ENCODE measurements at regions not wholly inside any gene's neighbourhood (a gene's known extent, or its start where the extent isn't known, plus 50 kb on each side); places are given as distances from the start of the nearest gene placed in this dataset.
A peak's percentile ranks its signal among the peaks of the same experiment; 100 is the strongest.

DNA sequence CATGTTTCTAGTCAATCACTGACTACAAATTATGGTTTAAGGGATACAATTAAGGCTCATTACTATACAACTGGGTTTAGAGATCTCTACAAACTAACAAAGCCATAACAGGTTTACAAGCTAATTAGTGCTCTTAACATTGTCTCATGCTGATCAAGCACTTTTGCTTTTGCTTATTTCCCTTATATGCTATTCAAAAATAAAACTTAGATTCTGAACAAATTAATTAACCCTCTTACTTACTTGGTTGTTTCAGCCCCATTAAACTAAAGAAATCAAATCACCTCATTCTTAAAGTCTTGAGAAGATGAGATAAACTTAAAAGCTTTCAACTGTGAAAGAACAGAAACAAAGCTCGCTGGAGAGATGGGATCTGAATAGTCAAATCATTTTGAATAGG lies 2024.5 kb upstream of the ADGRL3 start:
- intact Hi-C loops (cut with DNase I) = no loop called here
- Histone ChIP-seq H3K27ac (ENCODE audit: low read length) (no peak overlapping the region), H3K9me3 (ENCODE audit: control insufficient read depth, low read length) (no peaks in the 10 kb centered on the region), H3K4me3 (ENCODE audit: low read length) (no peak overlapping the region), H3K4me1 (ENCODE audit: control insufficient read depth, insufficient read depth, low read length) (no peaks in the 10 kb centered on the region), H3K27me3 (ENCODE audit: control insufficient read depth, insufficient read depth) (no peaks in the 10 kb centered on the region)
- DNase-seq (no peak), ATAC-seq (no peak)
- WGBS = 62% methylated on average over 1 of the region's 1 CpG

DNA sequence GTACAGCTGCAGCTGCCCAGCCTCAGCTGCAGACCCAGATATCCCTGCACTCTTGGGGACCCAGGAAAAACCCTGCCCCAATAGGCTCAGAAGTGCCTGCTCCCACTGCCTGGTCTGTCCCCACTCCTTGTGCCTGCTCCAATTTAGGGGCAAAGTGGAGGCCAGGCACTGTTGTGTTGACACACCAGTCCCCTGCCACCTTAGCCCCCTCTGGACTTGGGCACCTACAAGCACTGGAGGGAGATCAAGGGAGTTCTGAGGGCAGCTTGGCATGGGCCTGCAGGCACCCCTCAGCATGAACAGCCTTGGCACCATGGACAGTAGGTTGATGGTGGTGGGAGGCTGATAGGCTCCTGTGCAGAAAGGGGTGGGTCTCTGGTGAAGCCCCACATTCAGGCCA lies 2020.8 kb upstream of the ADGRL3 start:
- no peak for DNase-seq
- Histone ChIP-seq H3K4me1 (ENCODE audit: control insufficient read depth, insufficient read depth, low read length) (no peaks in the 10 kb centered on the region), H3K27me3 (ENCODE audit: control insufficient read depth, insufficient read depth) (no peaks in the 10 kb centered on the region), H3K9me3 (ENCODE audit: control insufficient read depth, low read length) (no peaks in the 10 kb centered on the region), H3K27ac (ENCODE audit: low read length) (no peak overlapping the region), H3K4me3 (ENCODE audit: low read length) (no peak overlapping the region)
- intact Hi-C loops (cut with DNase I) = no loop called here
- no peak for ATAC-seq

DNA sequence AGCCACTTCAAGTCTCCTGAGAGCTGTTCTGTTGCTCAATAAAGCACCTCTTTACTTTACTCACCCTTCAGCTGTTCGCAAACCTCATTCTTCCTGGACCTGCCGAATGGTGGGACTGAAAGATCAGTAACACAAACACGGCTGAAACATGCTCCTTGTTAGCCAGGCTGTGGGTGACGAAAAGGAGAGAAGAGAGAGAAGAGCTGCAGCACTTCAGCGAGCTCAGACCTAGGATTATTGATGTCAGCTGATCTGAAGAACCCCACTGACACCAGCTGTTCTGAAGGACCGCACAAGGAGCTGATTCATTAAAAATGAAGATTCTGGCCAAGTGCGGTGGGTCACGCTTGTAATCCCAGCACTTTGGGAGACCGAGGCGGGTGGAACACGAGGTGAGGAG lies 2020.0 kb upstream of the ADGRL3 start:
- Histone ChIP-seq H3K4me3 (ENCODE audit: low read length) (no peak overlapping the region), H3K4me1 (ENCODE audit: control insufficient read depth, insufficient read depth, low read length) (no peaks in the 10 kb centered on the region), H3K27ac (ENCODE audit: low read length) (no peak overlapping the region), H3K27me3 (ENCODE audit: control insufficient read depth, insufficient read depth) (no peaks in the 10 kb centered on the region), H3K9me3 (ENCODE audit: control insufficient read depth, low read length) (no peaks in the 10 kb centered on the region)
- no peak for ATAC-seq
- 79% methylated on average over 11 of the region's 11 CpGs for WGBS
- intact Hi-C loops (cut with DNase I) = no loop called here
- DNase-seq = no peak

DNA sequence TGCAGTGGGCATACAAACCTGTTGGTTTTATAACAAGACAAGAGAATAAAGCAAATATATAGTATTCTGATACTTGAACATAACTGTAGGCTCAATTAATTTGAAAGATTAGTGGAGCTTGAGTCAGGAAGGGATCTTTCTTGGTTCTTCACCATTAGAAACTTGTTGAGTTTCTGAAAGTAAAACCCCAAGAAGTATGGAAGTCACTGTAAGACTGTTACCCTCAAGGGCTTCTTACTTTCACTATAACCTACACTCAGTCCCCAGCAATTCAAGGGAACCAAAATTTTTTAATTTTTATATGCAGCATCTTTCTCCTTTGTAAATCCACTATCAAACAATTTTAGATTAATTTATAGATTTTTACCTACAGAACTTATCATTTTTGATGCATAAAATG lies 2019.2 kb upstream of the ADGRL3 start:
- H3K4me3 ChIP-seq (ENCODE audit: low read length) = no peak overlapping the region
- H3K27ac ChIP-seq (ENCODE audit: low read length) = no peak overlapping the region
- DNase-seq (no peak), ATAC-seq (no peak)
- no peaks in the 10 kb centered on the region for H3K27me3 ChIP-seq (ENCODE audit: control insufficient read depth, insufficient read depth)
- H3K9me3 ChIP-seq (ENCODE audit: control insufficient read depth, low read length) = no peaks in the 10 kb centered on the region
- intact Hi-C loops (cut with DNase I) = no loop called here
- H3K4me1 ChIP-seq (ENCODE audit: control insufficient read depth, insufficient read depth, low read length) = no peaks in the 10 kb centered on the region

DNA sequence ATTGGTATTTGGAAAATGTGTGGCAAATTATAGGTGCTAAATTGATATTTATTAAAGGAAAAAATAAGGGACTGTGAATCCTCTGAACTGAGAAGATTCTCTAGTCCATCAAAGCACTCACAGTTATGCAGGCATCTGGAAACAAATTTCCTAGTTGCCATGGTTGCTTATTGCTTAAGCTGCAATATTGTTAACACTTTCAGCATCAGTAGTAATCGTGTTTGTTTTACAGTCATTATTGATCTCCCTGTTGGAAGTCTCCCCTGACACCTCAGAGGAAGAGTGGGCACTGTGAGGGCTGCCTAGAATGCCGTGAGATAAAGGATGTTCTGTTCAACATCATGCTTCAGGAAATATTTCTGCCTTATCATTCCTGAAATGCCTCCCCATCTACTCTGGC lies 2004.3 kb upstream of the ADGRL3 start:
- H3K27me3 ChIP-seq (ENCODE audit: control insufficient read depth, insufficient read depth) = no peaks in the 10 kb centered on the region
- WGBS = 9% methylated on average over 2 of the region's 2 CpGs
- no peak overlapping the region for H3K4me3 ChIP-seq (ENCODE audit: low read length)
- intact Hi-C loops (cut with DNase I) = no loop called here
- H3K27ac ChIP-seq (ENCODE audit: low read length) = no peak overlapping the region
- no peaks in the 10 kb centered on the region for H3K4me1 ChIP-seq (ENCODE audit: control insufficient read depth, insufficient read depth, low read length)
- H3K9me3 ChIP-seq (ENCODE audit: control insufficient read depth, low read length) = no peaks in the 10 kb centered on the region
- DNase-seq = no peak
- no peak for ATAC-seq

DNA sequence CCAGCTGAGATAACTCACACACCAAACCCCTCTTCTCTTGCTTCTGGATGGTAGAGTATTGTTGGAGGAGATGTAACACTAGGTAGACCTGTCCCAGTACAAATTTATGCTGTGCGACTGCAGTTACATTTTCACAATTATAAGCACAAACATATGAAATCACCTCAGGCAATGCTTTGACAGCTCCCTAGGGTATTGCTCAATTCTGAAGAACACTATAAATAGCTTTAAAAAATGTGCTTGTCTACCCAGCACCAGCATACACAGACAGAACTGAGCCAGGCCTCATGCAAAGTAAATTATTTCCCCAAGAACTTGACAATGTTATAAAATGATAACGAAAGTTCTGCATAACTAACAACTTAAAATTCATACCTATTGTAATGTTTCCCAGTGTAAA lies 1999.1 kb upstream of the ADGRL3 start:
- H3K9me3 ChIP-seq (ENCODE audit: control insufficient read depth, low read length) = no peaks in the 10 kb centered on the region
- no peak overlapping the region for H3K4me3 ChIP-seq (ENCODE audit: low read length)
- no peaks in the 10 kb centered on the region for H3K27me3 ChIP-seq (ENCODE audit: control insufficient read depth, insufficient read depth)
- intact Hi-C loops (cut with DNase I) = no loop called here
- DNase-seq = no peak
- ATAC-seq = peak in 1 of 2 donors; percentile 66
- 59% methylated on average over 2 of the region's 2 CpGs for WGBS
- H3K4me1 ChIP-seq (ENCODE audit: control insufficient read depth, insufficient read depth, low read length) = no peaks in the 10 kb centered on the region
- H3K27ac ChIP-seq (ENCODE audit: low read length) = no peak overlapping the region

DNA sequence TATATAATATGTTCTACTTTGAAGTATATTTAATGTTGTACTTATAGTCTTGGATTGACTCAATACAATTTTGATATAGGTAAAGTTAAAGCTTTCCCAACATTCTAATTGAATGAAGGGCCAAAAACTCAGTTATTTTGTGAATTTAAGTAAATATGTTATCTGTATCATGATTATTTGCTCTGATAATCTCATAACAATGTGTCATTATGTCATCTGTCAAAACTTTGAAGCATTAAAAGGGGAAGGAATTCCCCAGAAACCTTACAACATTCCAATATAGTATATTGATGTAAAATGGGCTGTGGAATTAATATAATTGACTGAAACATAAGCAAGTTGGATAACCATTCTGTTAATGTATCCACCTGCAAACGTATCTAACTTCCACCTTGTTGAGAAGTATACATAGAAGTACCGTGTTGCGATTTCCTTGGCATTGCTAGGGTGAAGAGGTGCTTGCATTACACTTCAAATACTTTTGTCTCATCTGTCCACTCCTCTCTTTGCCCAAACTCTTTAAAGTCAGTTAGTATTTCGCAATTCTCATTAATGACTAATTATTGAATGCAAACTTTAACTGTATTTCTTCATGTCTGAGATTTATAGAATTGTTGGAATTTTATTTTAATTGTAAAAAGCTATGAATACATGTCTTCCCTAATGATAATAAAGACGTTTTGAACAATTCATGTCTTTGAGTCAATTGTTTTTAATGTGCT lies 1982.1 kb upstream of the ADGRL3 start:
- no peaks in the 10 kb centered on the region for H3K4me1 ChIP-seq (ENCODE audit: control insufficient read depth, insufficient read depth, low read length)
- no peak overlapping the region for H3K27ac ChIP-seq (ENCODE audit: low read length)
- DNase-seq (no peak), ATAC-seq (no peak)
- no peak overlapping the region for H3K4me3 ChIP-seq (ENCODE audit: low read length)
- H3K9me3 ChIP-seq (ENCODE audit: control insufficient read depth, low read length) = no peaks in the 10 kb centered on the region
- H3K27me3 ChIP-seq (ENCODE audit: control insufficient read depth, insufficient read depth) = no peaks in the 10 kb centered on the region
- intact Hi-C loops (cut with DNase I) = no loop called here
- 71% methylated on average over 5 of the region's 5 CpGs for WGBS

DNA sequence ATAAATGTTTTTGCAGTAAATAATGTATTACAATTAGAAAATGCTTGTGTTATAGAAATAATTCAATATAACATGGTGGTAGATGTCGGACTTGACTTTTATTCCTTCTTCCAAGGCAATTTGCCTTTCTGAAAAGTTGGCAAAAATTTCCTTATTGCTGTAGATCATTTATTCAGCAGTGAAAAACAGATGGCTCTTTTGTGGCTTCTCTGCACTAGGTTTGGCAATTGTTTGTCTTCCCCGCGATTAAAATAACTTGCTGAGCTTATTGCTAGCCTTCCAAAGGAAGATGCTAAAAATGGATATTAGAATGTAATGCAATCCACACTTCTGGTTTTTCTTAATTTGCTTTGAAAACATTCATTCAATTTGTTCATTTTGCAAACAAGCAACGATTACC lies 1977.9 kb upstream of the ADGRL3 start:
- intact Hi-C loops (cut with DNase I) = no loop called here
- ATAC-seq (no peak), DNase-seq (no peak)
- Histone ChIP-seq H3K9me3 (ENCODE audit: control insufficient read depth, low read length) (no peaks in the 10 kb centered on the region), H3K4me1 (ENCODE audit: control insufficient read depth, insufficient read depth, low read length) (no peaks in the 10 kb centered on the region), H3K4me3 (ENCODE audit: low read length) (no peak overlapping the region), H3K27me3 (ENCODE audit: control insufficient read depth, insufficient read depth) (no peaks in the 10 kb centered on the region), H3K27ac (ENCODE audit: low read length) (no peak overlapping the region)
- WGBS = 73% methylated on average over 4 of the region's 4 CpGs

DNA sequence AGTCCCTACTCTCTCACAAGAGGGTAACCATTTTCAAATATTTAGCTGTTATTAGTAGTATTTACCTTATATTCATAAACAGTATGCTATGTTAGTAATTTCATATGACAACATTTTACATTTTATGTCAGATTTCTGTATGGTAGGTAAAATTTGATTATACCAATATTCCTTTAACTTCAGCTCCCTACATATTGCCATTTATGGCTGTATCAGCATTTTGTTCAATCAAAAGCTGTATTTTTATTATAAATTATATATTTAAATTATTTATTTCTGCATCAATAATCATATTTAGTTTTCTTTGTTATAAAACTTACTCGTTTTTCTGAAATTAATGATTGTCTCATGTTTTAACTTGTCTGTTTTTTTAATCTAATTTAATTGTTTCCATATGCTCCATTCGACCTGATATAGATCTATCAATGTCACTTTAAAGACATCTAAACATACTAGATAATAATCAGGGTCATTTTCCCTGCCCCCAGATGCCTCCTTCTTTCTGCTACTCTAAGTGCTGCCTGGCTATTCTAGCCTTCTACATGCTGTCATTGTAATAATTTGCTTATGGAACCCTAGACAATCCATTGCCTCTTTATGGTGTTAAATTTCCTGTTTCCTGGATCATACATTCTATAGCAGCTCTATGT lies 1976.7 kb upstream of the ADGRL3 start:
- Histone ChIP-seq H3K4me3 (ENCODE audit: low read length) (no peak overlapping the region), H3K27ac (ENCODE audit: low read length) (no peak overlapping the region), H3K9me3 (ENCODE audit: control insufficient read depth, low read length) (no peaks in the 10 kb centered on the region), H3K27me3 (ENCODE audit: control insufficient read depth, insufficient read depth) (no peaks in the 10 kb centered on the region), H3K4me1 (ENCODE audit: control insufficient read depth, insufficient read depth, low read length) (no peaks in the 10 kb centered on the region)
- no peak for ATAC-seq
- WGBS = 42% methylated on average over 2 of the region's 2 CpGs
- intact Hi-C loops (cut with DNase I) = no loop called here
- no peak for DNase-seq

DNA sequence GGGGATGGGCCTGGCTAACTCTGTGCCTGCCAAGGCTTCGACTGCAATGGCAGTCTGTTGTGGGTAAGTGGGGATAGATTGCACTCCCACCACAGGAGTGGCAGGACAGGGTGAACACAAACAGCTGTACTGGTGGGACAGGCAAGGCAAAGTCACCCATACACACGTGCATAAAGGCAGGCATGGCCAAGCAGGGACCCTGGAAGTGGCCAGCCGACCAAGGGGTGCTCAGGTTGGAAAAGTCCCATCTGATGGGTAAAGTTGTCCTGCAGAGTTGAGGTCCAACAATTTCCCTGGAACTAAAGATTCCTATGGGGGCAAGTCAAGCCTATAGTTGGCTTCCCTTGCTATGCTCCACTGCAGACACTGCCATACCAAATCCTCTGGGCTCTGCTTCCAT lies 1961.9 kb upstream of the ADGRL3 start:
- no peak for ATAC-seq
- Histone ChIP-seq H3K4me1 (ENCODE audit: control insufficient read depth, insufficient read depth, low read length) (no peaks in the 10 kb centered on the region), H3K9me3 (ENCODE audit: control insufficient read depth, low read length) (no peaks in the 10 kb centered on the region), H3K27me3 (ENCODE audit: control insufficient read depth, insufficient read depth) (no peaks in the 10 kb centered on the region), H3K4me3 (ENCODE audit: low read length) (no peak overlapping the region), H3K27ac (ENCODE audit: low read length) (no peak overlapping the region)
- intact Hi-C loops (cut with DNase I) = no loop called here
- DNase-seq = no peak
- 53% methylated on average over 3 of the region's 3 CpGs for WGBS

DNA sequence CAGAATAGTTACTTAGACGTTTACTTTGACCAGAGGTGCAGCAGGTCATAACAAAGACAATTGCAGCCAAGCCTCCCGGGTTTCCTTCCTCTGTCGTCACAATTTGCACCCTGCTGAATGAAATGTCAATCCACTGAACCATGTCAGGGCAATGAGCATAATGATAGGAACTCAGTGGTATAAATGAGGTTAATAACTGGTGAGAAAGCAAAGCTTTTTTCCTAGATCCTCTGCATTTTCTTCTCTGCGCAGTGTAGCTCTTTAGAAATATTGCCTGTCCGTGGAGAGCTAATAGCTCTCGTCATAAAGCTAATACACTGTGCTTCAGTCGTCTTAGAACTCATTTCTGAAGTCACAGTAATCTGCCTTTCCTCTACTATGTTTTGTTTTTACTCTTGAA lies 1960.1 kb upstream of the ADGRL3 start:
- no peak overlapping the region for H3K27ac ChIP-seq (ENCODE audit: low read length)
- WGBS = 55% methylated on average over 7 of the region's 7 CpGs
- no peak overlapping the region for H3K4me3 ChIP-seq (ENCODE audit: low read length)
- DNase-seq = no peak
- H3K27me3 ChIP-seq (ENCODE audit: control insufficient read depth, insufficient read depth) = no peaks in the 10 kb centered on the region
- H3K4me1 ChIP-seq (ENCODE audit: control insufficient read depth, insufficient read depth, low read length) = no peaks in the 10 kb centered on the region
- intact Hi-C loops (cut with DNase I) = no loop called here
- H3K9me3 ChIP-seq (ENCODE audit: control insufficient read depth, low read length) = no peaks in the 10 kb centered on the region
- ATAC-seq = no peak

DNA sequence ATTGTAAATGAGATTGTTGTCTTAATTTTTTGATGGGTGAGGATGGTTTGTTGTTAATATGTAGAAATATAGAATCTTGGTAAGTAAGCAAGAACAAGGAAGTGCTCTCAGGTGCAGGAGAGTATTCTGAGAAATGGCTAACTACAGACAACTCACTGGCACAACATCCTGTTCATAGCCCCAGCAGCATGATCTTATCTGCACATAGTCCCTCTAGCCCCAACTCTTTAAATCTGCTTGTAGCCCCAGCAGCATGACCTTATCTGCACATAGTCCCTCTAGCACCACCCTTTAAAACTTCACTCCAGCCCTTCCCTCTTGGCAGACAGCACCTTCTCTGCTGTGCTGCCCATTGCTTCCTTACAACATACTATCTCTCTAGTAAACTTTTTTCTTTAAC lies 1957.1 kb upstream of the ADGRL3 start:
- no peaks in the 10 kb centered on the region for H3K9me3 ChIP-seq (ENCODE audit: control insufficient read depth, low read length)
- H3K27me3 ChIP-seq (ENCODE audit: control insufficient read depth, insufficient read depth) = no peaks in the 10 kb centered on the region
- no peak for ATAC-seq
- DNase-seq = no peak
- intact Hi-C loops (cut with DNase I) = no loop called here
- H3K4me1 ChIP-seq (ENCODE audit: control insufficient read depth, insufficient read depth, low read length) = no peaks in the 10 kb centered on the region
- no peak overlapping the region for H3K4me3 ChIP-seq (ENCODE audit: low read length)
- no peak overlapping the region for H3K27ac ChIP-seq (ENCODE audit: low read length)
